ENCODE measurements at regions not wholly inside any gene's neighbourhood (a gene's known extent, or its start where the extent isn't known, plus 50 kb on each side); places are given as distances from the start of the nearest gene placed in this dataset.

DNA sequence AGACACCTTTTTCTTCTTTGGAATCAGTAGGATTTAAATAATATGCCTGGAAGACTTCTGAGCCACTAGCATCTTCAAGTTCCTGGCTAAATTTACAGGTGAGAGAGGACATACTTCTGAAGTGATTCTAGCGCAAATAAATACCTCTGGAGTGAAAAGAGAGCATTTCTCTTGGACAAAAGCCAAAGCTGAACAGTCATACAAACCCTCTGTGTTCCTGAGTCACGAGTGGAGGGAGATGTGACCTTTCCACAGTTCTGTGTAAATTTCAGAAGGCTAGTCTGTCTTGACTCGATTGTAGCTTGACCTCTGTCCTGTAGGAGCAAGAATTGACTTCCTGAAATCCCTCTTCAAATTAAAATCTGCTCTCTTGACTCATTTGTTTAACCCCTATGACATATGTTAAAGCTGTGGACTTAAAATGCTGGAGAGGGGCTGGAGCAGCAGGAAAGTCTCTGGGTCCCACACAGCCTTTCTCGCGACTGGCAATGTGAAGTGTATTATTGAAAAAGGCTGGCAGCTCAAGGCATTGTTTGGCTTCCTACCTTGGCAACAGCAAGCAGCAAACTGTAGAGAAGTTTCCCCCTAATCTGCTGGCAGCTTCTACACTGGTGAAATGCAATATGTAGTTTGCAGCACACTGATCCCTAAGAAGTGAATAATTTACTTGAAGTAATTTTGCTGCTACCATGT lies 79.6 kb upstream of the GCFC2 start:
- H3K79me2 ChIP-seq (ENCODE audit: control insufficient read depth, insufficient read depth, low read length) = no peaks in the 10 kb centered on the region
- H3K4me2 ChIP-seq (ENCODE audit: extremely low read depth, insufficient read depth, low read length) = no peak overlapping the region
- H3K4me1 ChIP-seq (ENCODE audit: control insufficient read depth, extremely low read depth, insufficient read depth, low read length) = no peaks in the 10 kb centered on the region
- no peaks in the 10 kb centered on the region for H3K27me3 ChIP-seq (ENCODE audit: control insufficient read depth, insufficient read depth, low read length)
- no peaks in the 10 kb centered on the region for H3K9me3 ChIP-seq (ENCODE audit: control insufficient read depth, insufficient read depth, low read depth, low read length)
- no peak for TF ChIP-seq CTCF (conservative IDR thresholded peaks at IDR 0.05 in 1 of 2, IDR thresholded peaks at IDR 0.05 in 1 of 2; ENCODE audit: low read depth in 1 of 2, low read length in 2 of 2)
- TF ChIP-seq EZH2 (IDR thresholded peaks at IDR 0.05; ENCODE audit: low read length, missing control alignments) = no peak
- H4K20me1 ChIP-seq (ENCODE audit: control insufficient read depth, extremely low read depth, insufficient read depth, low read length) = no peaks in the 10 kb centered on the region
- no peak overlapping the region for H2AFZ ChIP-seq (ENCODE audit: low read length)
- no peaks in the 10 kb centered on the region for H3K36me3 ChIP-seq (ENCODE audit: control insufficient read depth, insufficient read depth, low read length)
- DNase-seq (ENCODE audit: low read depth in 2 of 2) = peak in 1 of 2 donors; percentile 4
- no peak overlapping the region for H3K27ac ChIP-seq (ENCODE audit: insufficient read depth, low read length)
- no peak overlapping the region for H3K9ac ChIP-seq (ENCODE audit: insufficient read depth, low read length)
- no peak overlapping the region for H3K4me3 ChIP-seq (replicated peaks in 1 of 4; ENCODE audit: control extremely low read depth in 1 of 4, insufficient read depth in 1 of 4, low read depth in 3 of 4, low read length in 4 of 4)

GRCh38 chr2:75788902-75789301 lies 78.2 kb upstream of the GCFC2 start:
- Histone ChIP-seq H3K4me3 (replicated peaks in 1 of 4; ENCODE audit: control extremely low read depth in 1 of 4, insufficient read depth in 1 of 4, low read depth in 3 of 4, low read length in 4 of 4) (no peak overlapping the region), H3K4me2 (ENCODE audit: extremely low read depth, insufficient read depth, low read length) (no peak overlapping the region), H3K9ac (ENCODE audit: insufficient read depth, low read length) (no peak overlapping the region), H3K79me2 (ENCODE audit: control insufficient read depth, insufficient read depth, low read length) (no peaks in the 10 kb centered on the region), H3K9me3 (ENCODE audit: control insufficient read depth, insufficient read depth, low read depth, low read length) (no peaks in the 10 kb centered on the region), H2AFZ (ENCODE audit: low read length) (no peak overlapping the region), H3K27me3 (ENCODE audit: control insufficient read depth, insufficient read depth, low read length) (no peaks in the 10 kb centered on the region), H3K27ac (ENCODE audit: insufficient read depth, low read length) (no peak overlapping the region), H4K20me1 (ENCODE audit: control insufficient read depth, extremely low read depth, insufficient read depth, low read length) (no peaks in the 10 kb centered on the region), H3K4me1 (ENCODE audit: control insufficient read depth, extremely low read depth, insufficient read depth, low read length) (no peaks in the 10 kb centered on the region), H3K36me3 (ENCODE audit: control insufficient read depth, insufficient read depth, low read length) (no peaks in the 10 kb centered on the region)
- peak in 1 of 2 donors; percentile 43 for DNase-seq (ENCODE audit: low read depth in 2 of 2)
- TF ChIP-seq EZH2 (IDR thresholded peaks at IDR 0.05; ENCODE audit: low read length, missing control alignments) (no peak), CTCF (conservative IDR thresholded peaks at IDR 0.05 in 1 of 2, IDR thresholded peaks at IDR 0.05 in 1 of 2; ENCODE audit: low read depth in 1 of 2, low read length in 2 of 2) (no peak)

GRCh38 chr2:75788154-75788553 lies 77.4 kb upstream of the GCFC2 start:
- H4K20me1 ChIP-seq (ENCODE audit: control insufficient read depth, extremely low read depth, insufficient read depth, low read length) = no peaks in the 10 kb centered on the region
- H2AFZ ChIP-seq (ENCODE audit: low read length) = no peak overlapping the region
- no peaks in the 10 kb centered on the region for H3K27me3 ChIP-seq (ENCODE audit: control insufficient read depth, insufficient read depth, low read length)
- no peaks in the 10 kb centered on the region for H3K36me3 ChIP-seq (ENCODE audit: control insufficient read depth, insufficient read depth, low read length)
- no peak overlapping the region for H3K4me3 ChIP-seq (replicated peaks in 1 of 4; ENCODE audit: control extremely low read depth in 1 of 4, insufficient read depth in 1 of 4, low read depth in 3 of 4, low read length in 4 of 4)
- TF ChIP-seq EZH2 (IDR thresholded peaks at IDR 0.05; ENCODE audit: low read length, missing control alignments) (no peak), CTCF (conservative IDR thresholded peaks at IDR 0.05 in 1 of 2, IDR thresholded peaks at IDR 0.05 in 1 of 2; ENCODE audit: low read depth in 1 of 2, low read length in 2 of 2) (no peak)
- H3K4me2 ChIP-seq (ENCODE audit: extremely low read depth, insufficient read depth, low read length) = no peak overlapping the region
- no peaks in the 10 kb centered on the region for H3K4me1 ChIP-seq (ENCODE audit: control insufficient read depth, extremely low read depth, insufficient read depth, low read length)
- H3K79me2 ChIP-seq (ENCODE audit: control insufficient read depth, insufficient read depth, low read length) = no peaks in the 10 kb centered on the region
- no peak overlapping the region for H3K9ac ChIP-seq (ENCODE audit: insufficient read depth, low read length)
- no peaks in the 10 kb centered on the region for H3K9me3 ChIP-seq (ENCODE audit: control insufficient read depth, insufficient read depth, low read depth, low read length)
- DNase-seq (ENCODE audit: low read depth in 2 of 2) = no peak
- no peak overlapping the region for H3K27ac ChIP-seq (ENCODE audit: insufficient read depth, low read length)
